DOHH2 (cell line): ENCODE measurements at regions not wholly inside any gene's neighbourhood (a gene's known extent, or its start where the extent isn't known, plus 50 kb on each side); places are given as distances from the start of the nearest gene placed in this dataset.

Experiments
- H3F3A ChIP-seq: fragments of 200-600 bp; sonication (generic), shearing (Covaris generic); 2 replicates; pipeline ENCODE4 v1.6.0; 2016; ENCODE audit warnings: antibody characterized with exemption, mild to moderate bottlenecking; ENCODE audit not compliant: control insufficient read depth, insufficient read depth
- H3K27ac ChIP-seq: fragments of 200-600 bp; sonication (generic); 2 replicates; pipeline ENCODE4 v1.5.1; 2014; ENCODE audit warnings: low read depth, mild to moderate bottlenecking, low read length, moderate library complexity
- H3K27me3 ChIP-seq: fragments of 200-600 bp; sonication (generic); 2 replicates; pipeline ENCODE4 v1.6.1; 2014; ENCODE audit warnings: mild to moderate bottlenecking, low read length, mixed read lengths; ENCODE audit not compliant: control insufficient read depth
- H3K36me3 ChIP-seq: fragments of 200-600 bp; sonication (generic); 2 replicates; pipeline ENCODE4 v1.6.1; 2014; ENCODE audit warnings: mild to moderate bottlenecking, low read length, moderate library complexity, mixed read lengths; ENCODE audit not compliant: control insufficient read depth
- H3K4me1 ChIP-seq: fragments of 200-600 bp; sonication (generic); 2 replicates; pipeline ENCODE4 v1.6.1; 2014; ENCODE audit warnings: mild to moderate bottlenecking, low read length, mixed read lengths; ENCODE audit not compliant: control insufficient read depth
- H3K4me2 ChIP-seq: fragments of 200-600 bp; sonication (generic); 2 replicates; pipeline ENCODE4 v1.6.0; 2014; ENCODE audit warnings: mild to moderate bottlenecking, low read length, moderate library complexity
- H3K4me3 ChIP-seq: fragments of 200-600 bp; sonication (generic); 2 replicates; pipeline ENCODE4 v1.5.1; 2014; ENCODE audit warnings: mild to moderate bottlenecking, low read length, mixed read lengths
- H3K79me2 ChIP-seq: fragments of 200-600 bp; sonication (generic); 2 replicates; pipeline ENCODE4 v1.6.1; 2014; ENCODE audit warnings: mild to moderate bottlenecking, low read length, mixed read lengths; ENCODE audit not compliant: control insufficient read depth
- H3K9me2 ChIP-seq: fragments of 200-600 bp; sonication (generic); replicated peaks from 2 replicates; pipeline ENCODE4 v1.6.1; 2014; ENCODE audit warnings: mild to moderate bottlenecking, low read length, mixed read lengths; ENCODE audit not compliant: control insufficient read depth
- H3K9me3 ChIP-seq: fragments of 200-600 bp; sonication (generic); 2 replicates; pipeline ENCODE4 v1.6.1; 2014; ENCODE audit warnings: antibody characterized with exemption, low read length, mixed read lengths; ENCODE audit not compliant: control insufficient read depth, insufficient read depth
- H4K20me1 ChIP-seq: fragments of 200-600 bp; sonication (generic); 2 replicates; pipeline ENCODE4 v1.6.0; 2014; ENCODE audit warnings: low read depth, mild to moderate bottlenecking, antibody characterized with exemption, low read length, moderate library complexity; ENCODE audit not compliant: control insufficient read depth, insufficient read depth
- EZH2phosphoT487 ChIP-seq: fragments of 200-600 bp; sonication (generic); IDR thresholded peaks from 2 replicates; pipeline ENCODE4 v1.6.1; 2017; ENCODE audit warnings: borderline replicate concordance, mild to moderate bottlenecking, antibody characterized with exemption, low read length, moderate library complexity, mixed read lengths
- TF ChIP-seq, protein P1 (sequence below): fragments of 200-600 bp; sonication (generic); IDR thresholded peaks from one replicate; pipeline ENCODE4 v1.5.1; 2014; ENCODE audit warnings: antibody characterized with exemption, mild to moderate bottlenecking, low read depth, low read length; ENCODE audit not compliant: poor library complexity, severe bottlenecking

DNA sequence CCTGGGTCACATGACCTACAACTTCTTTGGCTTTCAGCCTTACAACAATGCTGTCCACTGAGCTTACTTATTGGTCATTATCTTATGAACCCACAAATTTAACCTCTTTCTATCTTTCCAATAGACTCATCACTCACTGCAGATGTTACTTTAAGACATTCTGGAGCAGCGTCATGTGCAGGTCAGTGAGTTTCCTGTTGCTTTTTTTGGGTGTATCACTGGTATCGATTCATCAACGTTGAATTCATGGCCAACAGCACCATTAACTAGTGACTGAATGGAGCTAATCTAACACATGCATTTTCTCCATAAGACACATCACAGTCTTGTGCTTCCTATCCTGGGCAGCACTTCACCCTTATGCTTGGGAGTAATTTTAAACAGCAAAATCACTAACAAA is 672.6 kb upstream of the CDH18 start:
- no peaks in the 10 kb centered on the region for H3K9me3 ChIP-seq
- H4K20me1 ChIP-seq = no peaks in the 10 kb centered on the region

DNA sequence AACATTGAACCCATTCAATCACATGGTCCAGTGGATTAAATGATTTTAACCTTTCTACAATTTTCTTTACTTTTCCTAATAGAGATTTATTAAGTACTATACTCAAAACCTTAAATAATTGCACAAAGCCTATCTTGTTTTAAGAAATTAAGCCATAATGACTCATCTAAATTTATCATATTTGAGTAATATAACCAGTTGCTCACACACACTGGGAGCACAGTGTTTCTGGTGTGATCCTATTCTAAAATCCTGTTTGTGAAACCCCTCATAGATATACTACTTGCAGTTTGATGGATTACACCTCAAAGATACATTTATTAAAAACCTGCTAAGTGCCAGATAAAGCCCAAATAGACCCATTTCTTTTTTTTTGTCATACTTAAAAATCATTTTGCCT is 668.3 kb upstream of the CDH18 start:
- Histone ChIP-seq H3K36me3 (no peaks in the 10 kb centered on the region), H4K20me1 (no peaks in the 10 kb centered on the region), H3K9me2 (no peaks in the 10 kb centered on the region), H3K9me3 (no peaks in the 10 kb centered on the region), H3K27me3 (no peaks in the 10 kb centered on the region), H3K4me2 (no peak overlapping the region), H3K79me2 (no peaks in the 10 kb centered on the region), H3K27ac (no peak overlapping the region), H3K4me1 (no peaks in the 10 kb centered on the region), H3K4me3 (no peak overlapping the region), H3F3A (no peaks in the 10 kb centered on the region)
- TF ChIP-seq, protein P1, sequence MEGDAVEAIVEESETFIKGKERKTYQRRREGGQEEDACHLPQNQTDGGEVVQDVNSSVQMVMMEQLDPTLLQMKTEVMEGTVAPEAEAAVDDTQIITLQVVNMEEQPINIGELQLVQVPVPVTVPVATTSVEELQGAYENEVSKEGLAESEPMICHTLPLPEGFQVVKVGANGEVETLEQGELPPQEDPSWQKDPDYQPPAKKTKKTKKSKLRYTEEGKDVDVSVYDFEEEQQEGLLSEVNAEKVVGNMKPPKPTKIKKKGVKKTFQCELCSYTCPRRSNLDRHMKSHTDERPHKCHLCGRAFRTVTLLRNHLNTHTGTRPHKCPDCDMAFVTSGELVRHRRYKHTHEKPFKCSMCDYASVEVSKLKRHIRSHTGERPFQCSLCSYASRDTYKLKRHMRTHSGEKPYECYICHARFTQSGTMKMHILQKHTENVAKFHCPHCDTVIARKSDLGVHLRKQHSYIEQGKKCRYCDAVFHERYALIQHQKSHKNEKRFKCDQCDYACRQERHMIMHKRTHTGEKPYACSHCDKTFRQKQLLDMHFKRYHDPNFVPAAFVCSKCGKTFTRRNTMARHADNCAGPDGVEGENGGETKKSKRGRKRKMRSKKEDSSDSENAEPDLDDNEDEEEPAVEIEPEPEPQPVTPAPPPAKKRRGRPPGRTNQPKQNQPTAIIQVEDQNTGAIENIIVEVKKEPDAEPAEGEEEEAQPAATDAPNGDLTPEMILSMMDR = no peak
- TF ChIP-seq EZH2phosphoT487 = no peak

More for the DNA sequence above, 672.6 kb upstream of the CDH18 start:
- TF ChIP-seq, protein P1 = no peak
- TF ChIP-seq EZH2phosphoT487 = no peak
- H3K4me3 ChIP-seq = no peak overlapping the region
- H3K36me3 ChIP-seq = no peaks in the 10 kb centered on the region
- H3F3A ChIP-seq = no peaks in the 10 kb centered on the region
- no peaks in the 10 kb centered on the region for H3K27me3 ChIP-seq
- H3K4me1 ChIP-seq = no peaks in the 10 kb centered on the region
- no peak overlapping the region for H3K4me2 ChIP-seq
- H3K27ac ChIP-seq = no peak overlapping the region
- H3K9me2 ChIP-seq = no peaks in the 10 kb centered on the region
- H3K79me2 ChIP-seq = no peaks in the 10 kb centered on the region

DNA sequence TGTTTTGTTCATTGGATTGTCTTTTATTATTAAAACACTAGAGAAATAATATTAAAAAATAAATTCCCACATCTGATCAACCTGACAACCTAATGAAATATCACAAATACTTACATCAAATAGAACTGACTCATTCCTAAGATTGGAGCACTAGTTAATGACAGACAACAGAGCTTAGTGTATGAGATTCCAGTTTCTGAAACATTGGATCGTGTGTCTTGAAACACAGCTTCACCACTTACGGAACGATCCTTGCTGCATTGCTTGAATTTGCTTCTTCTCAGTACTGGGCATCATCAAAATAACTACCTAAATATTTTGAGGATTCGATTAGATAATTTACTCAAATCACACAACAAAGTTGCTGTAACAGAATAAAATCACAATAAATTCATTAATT is 667.2 kb upstream of the CDH18 start:
- H3K9me3 ChIP-seq = no peaks in the 10 kb centered on the region
- no peaks in the 10 kb centered on the region for H4K20me1 ChIP-seq
- H3K4me1 ChIP-seq = no peaks in the 10 kb centered on the region
- no peak overlapping the region for H3K4me2 ChIP-seq
- no peaks in the 10 kb centered on the region for H3K27me3 ChIP-seq
- H3K27ac ChIP-seq = no peak overlapping the region
- no peaks in the 10 kb centered on the region for H3K36me3 ChIP-seq
- H3K9me2 ChIP-seq = no peaks in the 10 kb centered on the region
- H3K4me3 ChIP-seq = no peak overlapping the region
- H3F3A ChIP-seq = no peaks in the 10 kb centered on the region
- H3K79me2 ChIP-seq = no peaks in the 10 kb centered on the region
- TF ChIP-seq EZH2phosphoT487 = no peak
- TF ChIP-seq, protein P1 = no peak

DNA sequence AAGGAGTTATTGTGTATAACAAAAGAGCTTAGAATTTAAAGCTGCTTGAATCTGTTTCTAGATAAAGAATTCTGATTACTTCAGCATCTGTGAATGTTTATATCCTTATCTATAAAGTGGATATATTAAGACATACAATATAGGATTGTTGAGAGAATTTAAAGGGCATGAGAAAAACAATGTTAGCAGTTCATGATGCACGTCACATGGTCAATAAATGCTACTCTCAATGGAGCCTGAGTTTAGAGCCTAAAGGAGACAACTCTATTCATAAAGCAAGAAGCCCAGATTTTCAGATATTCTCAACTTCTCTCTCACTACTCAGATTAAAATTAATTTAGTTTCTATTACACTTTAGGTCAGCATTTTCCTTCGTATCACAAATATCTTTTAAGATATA is 666.7 kb upstream of the CDH18 start:
- H3K4me1 ChIP-seq = no peaks in the 10 kb centered on the region
- no peak overlapping the region for H3K4me3 ChIP-seq
- H3K9me3 ChIP-seq = no peaks in the 10 kb centered on the region
- H3K9me2 ChIP-seq = no peaks in the 10 kb centered on the region
- H3K36me3 ChIP-seq = no peaks in the 10 kb centered on the region
- H3K27me3 ChIP-seq = no peaks in the 10 kb centered on the region
- H4K20me1 ChIP-seq = no peaks in the 10 kb centered on the region
- H3K4me2 ChIP-seq = no peak overlapping the region
- H3K79me2 ChIP-seq = no peaks in the 10 kb centered on the region
- H3F3A ChIP-seq = no peaks in the 10 kb centered on the region
- no peak for TF ChIP-seq EZH2phosphoT487
- TF ChIP-seq, protein P1 = no peak
- no peak overlapping the region for H3K27ac ChIP-seq
